RWPE2 (cell line): ENCODE measurements at regions not wholly inside any gene's neighbourhood (a gene's known extent, or its start where the extent isn't known, plus 50 kb on each side); places are given as distances from the start of the nearest gene placed in this dataset.

Source experiments
- ATAC-seq: fragments of 200-7000 bp; cut with Tn5 transposase; 3 replicates; pipeline ENCODE4 v1.9.1; 2021; ENCODE audit warnings: low read depth
- DNase-seq: peaks from one replicate; pipeline ENCODE4 v3.0.0-alpha.2; 2020; ENCODE audit warnings: low spot score
- H3K27ac ChIP-seq: fragments of 450-650 bp; 2 replicates; pipeline ENCODE4 v1.5.1; 2017; ENCODE audit warnings: mild to moderate bottlenecking; ENCODE audit not compliant: poor library complexity, severe bottlenecking
- H3K27me3 ChIP-seq: fragments of 250-450 bp; sonication (Bioruptor Pico); 2 replicates; pipeline ENCODE4 v1.5.1; 2021; ENCODE audit warnings: mild to moderate bottlenecking, moderate library complexity; ENCODE audit not compliant: insufficient read depth, poor library complexity, severe bottlenecking
- H3K36me3 ChIP-seq: fragments of 250-450 bp; sonication (Bioruptor Pico); 2 replicates; pipeline ENCODE4 v1.5.1; 2020; ENCODE audit warnings: low read depth, mild to moderate bottlenecking, moderate library complexity
- H3K4me1 ChIP-seq: fragments of 250-450 bp; sonication (Bioruptor Pico); 2 replicates; pipeline ENCODE4 v1.5.1; 2021; ENCODE audit warnings: mild to moderate bottlenecking, moderate library complexity; ENCODE audit not compliant: insufficient read depth, poor library complexity, severe bottlenecking
- H3K4me3 ChIP-seq: fragments of 250-450 bp; sonication (Bioruptor Pico); 2 replicates; pipeline ENCODE4 v1.5.1; 2021; ENCODE audit warnings: mild to moderate bottlenecking, moderate library complexity; ENCODE audit not compliant: severe bottlenecking
- H3K9me3 ChIP-seq: fragments of 250-450 bp; sonication (Bioruptor Pico); 2 replicates; pipeline ENCODE4 v1.5.1; 2021; ENCODE audit warnings: mild to moderate bottlenecking, moderate library complexity; ENCODE audit not compliant: severe bottlenecking
- CTCF ChIP-seq: fragments of 450-650 bp; IDR thresholded peaks from one replicate; pipeline ENCODE4 v1.5.1; 2017; ENCODE audit warnings: mild to moderate bottlenecking, moderate library complexity; ENCODE audit not compliant: poor library complexity, severe bottlenecking

- H3K36me3 ChIP-seq: no peaks in the 10 kb centered on the region
- peaks cover 3% of the 10 kb centered on the region for H3K9me3 ChIP-seq
- no peaks in the 10 kb centered on the region for H3K4me1 ChIP-seq
- ATAC-seq: no peak
- no peak overlapping the region for H3K27ac ChIP-seq
- H3K4me3 ChIP-seq: no peak overlapping the region
- H3K27me3 ChIP-seq: no peaks in the 10 kb centered on the region
- no peak for TF ChIP-seq CTCF
- no peak for DNase-seq
Observed at GRCh38 chr12:118549510-118549980, 173.2 kb downstream of the SUDS3 start.

GRCh38 chr12:118553856-118554504 lies 177.6 kb downstream of the SUDS3 start:
- Histone ChIP-seq H3K36me3 (no peaks in the 10 kb centered on the region), H3K4me1 (no peaks in the 10 kb centered on the region), H3K4me3 (no peak overlapping the region), H3K27ac (no peak overlapping the region), H3K9me3 (no peaks in the 10 kb centered on the region), H3K27me3 (no peaks in the 10 kb centered on the region)
- TF ChIP-seq CTCF: no peak
- DNase-seq (no peak), ATAC-seq (no peak)

GRCh38 chr12:118558941-118559340 lies 182.6 kb downstream of the SUDS3 start:
- H3K4me3 ChIP-seq: no peak overlapping the region
- no peaks in the 10 kb centered on the region for H3K4me1 ChIP-seq
- H3K27ac ChIP-seq: no peak overlapping the region
- H3K36me3 ChIP-seq: no peaks in the 10 kb centered on the region
- no peak for ATAC-seq
- TF ChIP-seq CTCF: no peak
- no peaks in the 10 kb centered on the region for H3K9me3 ChIP-seq
- DNase-seq: no peak
- H3K27me3 ChIP-seq: no peaks in the 10 kb centered on the region

- no peak for TF ChIP-seq CTCF
- H3K27ac ChIP-seq: no peak overlapping the region
- no peak overlapping the region for H3K4me3 ChIP-seq
- H3K9me3 ChIP-seq: no peaks in the 10 kb centered on the region
- DNase-seq: no peak
- H3K27me3 ChIP-seq: no peaks in the 10 kb centered on the region
- H3K4me1 ChIP-seq: no peaks in the 10 kb centered on the region
- no peaks in the 10 kb centered on the region for H3K36me3 ChIP-seq
- ATAC-seq: no peak
Observed at GRCh38 chr12:118560733-118561132, 184.4 kb downstream of the SUDS3 start.

GRCh38 chr12:118571730-118572129 lies 195.4 kb downstream of the SUDS3 start:
- Histone ChIP-seq H3K4me1 (no peaks in the 10 kb centered on the region), H3K36me3 (no peaks in the 10 kb centered on the region), H3K27ac (no peak overlapping the region), H3K9me3 (peaks cover 5% of the 10 kb centered on the region), H3K4me3 (no peak overlapping the region), H3K27me3 (no peaks in the 10 kb centered on the region)
- no peak for TF ChIP-seq CTCF
- no peak for DNase-seq
- no peak for ATAC-seq
